HG02623 (cell line): ENCODE measurements at regions not wholly inside any gene's neighbourhood (a gene's known extent, or its start where the extent isn't known, plus 50 kb on each side); places are given as distances from the start of the nearest gene placed in this dataset.
"Not testable (repeated sequence)": the region's sequence is repeated elsewhere in the genome, so short reads cannot be mapped to it uniquely, and the experiment has no call there.

Experiments
- ATAC-seq: cut with Tn5 transposase; IDR thresholded peaks from one replicate; pipeline ENCODE4 v1.9.1; 2021; ENCODE audit warnings: moderate library complexity; ENCODE audit not compliant: unreplicated experiment

DNA sequence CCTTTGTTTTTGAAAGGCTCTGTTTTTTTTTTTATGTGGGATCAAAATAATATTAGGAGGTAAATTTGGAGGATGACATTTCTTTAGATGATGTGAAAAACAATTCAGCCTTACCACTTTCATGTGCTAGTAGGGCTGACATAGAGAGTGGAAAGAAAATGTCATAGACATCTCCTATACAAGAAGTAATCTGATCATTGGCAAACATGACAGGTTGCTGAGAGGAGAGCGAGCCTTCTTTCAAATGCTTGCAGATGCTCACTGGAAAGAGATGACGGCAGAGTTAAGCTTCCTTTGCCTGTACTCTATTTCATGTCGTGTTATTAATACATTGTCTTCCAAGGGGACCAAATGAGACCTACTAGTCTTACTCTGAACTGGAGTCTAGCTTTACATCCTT, 160.1 kb upstream of the DAP start:
- no peak for ATAC-seq

DNA sequence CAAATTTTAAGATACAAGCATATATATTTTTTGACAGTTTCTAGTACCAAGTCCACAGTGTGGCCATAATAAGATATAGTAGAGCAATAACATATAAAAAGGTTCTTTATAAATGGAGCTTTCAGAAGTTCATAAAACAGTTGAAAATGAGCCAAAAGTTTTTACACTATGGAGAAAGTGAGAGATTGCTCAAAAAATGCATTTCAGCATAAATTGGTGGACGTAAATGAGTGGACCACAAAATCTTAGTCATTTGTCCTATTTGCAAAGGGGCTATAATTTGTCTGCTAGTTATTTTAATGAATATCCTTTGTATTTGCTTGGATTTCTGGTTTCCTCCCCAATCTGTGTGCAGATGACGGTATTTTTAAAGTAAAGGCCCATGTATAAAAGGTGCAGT, 159.4 kb upstream of the DAP start:
- ATAC-seq, result no peak

DNA sequence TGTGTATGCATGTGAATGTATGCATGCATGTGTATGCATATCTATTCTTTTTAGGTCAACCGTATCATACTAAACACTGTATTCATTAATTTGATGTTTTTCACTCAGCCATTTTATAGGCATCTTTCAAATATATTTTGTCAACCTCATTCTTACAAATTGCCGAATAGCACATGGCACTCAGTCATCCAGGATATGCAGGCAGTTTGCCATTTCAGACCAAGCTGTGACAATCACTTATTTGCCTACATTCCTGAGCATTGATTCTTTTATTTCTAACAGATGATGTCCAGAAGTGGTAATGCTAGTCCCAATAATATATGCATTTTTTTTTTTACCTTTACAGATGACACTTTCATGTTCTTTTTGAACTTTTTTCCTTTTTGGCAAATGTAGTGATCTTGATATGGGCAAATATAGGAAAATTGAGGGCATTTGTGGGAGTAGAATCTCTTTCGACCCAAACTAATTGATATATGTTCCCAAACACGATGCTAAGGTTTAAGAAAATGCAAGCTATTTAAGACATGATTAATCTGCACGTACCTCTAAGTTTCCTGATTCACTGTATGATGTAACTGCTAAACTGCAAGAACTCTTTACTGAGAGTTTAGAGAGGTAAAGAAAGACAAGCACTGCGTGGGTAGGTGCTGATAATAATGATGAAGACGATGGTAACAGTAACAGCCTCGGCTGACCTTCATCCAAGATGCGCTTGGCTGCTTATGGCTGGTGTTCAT, 153.9 kb upstream of the DAP start:
- no peak for ATAC-seq

DNA sequence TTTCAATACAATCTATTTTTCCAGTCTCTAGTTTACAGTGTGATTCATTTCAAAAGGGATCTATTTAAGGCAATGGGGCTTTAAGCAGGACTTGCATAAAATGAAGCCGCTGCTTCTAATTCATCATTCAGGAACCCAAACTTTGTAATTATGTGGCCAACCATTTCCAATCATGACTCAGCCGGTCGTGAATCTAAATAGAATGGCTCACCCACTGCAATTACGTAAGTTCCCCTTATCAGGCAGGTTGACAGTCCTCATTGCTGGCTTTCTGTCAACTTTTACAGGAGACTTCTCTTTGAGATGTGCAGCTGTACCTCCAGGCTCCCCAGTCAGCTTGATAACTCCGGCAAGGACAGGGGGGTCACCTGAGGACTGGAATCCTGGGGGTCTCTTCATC, 152.8 kb upstream of the DAP start:
- no peak for ATAC-seq

DNA sequence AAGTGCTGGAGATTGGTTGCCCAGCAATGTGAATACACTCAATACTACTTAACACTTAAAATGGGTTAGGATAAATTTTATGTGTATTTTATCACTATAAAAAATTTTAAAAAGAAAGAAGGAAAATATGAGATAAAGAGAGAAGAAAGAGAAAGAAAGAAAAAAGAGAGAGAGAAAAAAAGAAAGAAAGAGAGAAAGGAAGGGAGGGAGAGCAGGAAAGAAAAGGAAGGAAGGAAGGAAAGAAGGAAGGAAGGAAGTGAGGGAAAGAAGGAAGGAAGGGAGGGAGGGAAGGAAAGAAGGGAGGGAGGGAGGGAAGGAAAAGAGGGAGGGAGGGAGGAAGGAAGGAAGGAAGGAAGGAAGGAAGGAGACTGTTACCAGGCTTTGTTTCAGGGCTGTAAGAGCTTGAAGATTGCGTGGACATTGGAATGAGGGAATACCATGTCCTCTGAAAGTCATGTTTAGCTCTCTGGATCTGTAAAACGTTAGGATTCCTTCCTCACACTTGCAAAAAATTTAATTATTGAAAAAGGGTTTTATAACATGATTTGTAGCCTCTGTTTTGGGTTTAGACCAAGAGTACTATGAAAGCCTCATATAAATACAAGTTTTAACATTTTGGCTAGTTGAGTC, 152.3 kb upstream of the DAP start:
- ATAC-seq, result no peak

GRCh38 chr5:10912435-10912834, 151.4 kb upstream of the DAP start:
- no peak for ATAC-seq

- no peak for ATAC-seq
Observed at GRCh38 chr5:10910261-10910660, 149.2 kb upstream of the DAP start.

GRCh38 chr5:10904862-10905432, 143.9 kb upstream of the DAP start:
- no peak for ATAC-seq

- ATAC-seq, result no peak
Observed at GRCh38 chr5:10903786-10904560, 142.9 kb upstream of the DAP start.

DNA sequence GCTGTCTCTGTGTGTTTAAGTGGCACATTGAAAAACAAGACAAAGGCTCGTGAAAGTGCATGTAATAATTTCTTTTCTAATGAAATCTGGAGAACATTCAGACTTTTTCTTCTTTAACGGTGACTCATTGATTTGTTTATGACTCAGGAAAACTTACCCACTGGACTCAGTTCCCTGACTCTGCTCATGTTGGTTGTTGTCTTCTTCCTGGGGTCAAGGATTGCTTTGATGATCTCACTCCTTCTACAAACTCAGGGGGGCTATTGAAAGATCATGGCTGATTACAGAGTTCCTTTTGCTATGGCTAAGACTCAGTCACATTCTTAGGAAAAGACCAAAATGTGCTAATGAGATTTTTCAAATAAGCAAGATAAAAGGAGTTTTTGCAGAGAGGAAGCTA, 141.1 kb upstream of the DAP start:
- no peak for ATAC-seq

- no peak for ATAC-seq
Observed at GRCh38 chr5:10898514-10898913, 137.5 kb upstream of the DAP start.

- ATAC-seq, result no peak
Observed at GRCh38 chr5:10896016-10896415, 135.0 kb upstream of the DAP start.

GRCh38 chr5:10894445-10895054, 133.5 kb upstream of the DAP start:
- ATAC-seq, result no peak

DNA sequence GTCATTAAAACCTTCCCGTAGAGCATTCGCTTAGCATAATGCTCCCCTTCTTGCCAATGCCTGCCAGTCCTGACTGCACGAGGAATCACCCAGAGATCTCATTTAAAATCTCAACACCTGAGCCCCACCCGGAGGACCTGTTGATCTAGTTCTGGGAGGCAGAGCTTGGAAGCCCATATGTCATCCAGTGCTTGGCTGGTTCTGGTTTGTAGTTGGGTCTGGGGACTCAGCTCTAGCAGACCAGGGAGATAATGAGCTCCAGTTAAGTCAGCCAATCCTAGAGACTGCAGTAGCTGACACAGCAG, 131.8 kb upstream of the DAP start:
- no peak for ATAC-seq

DNA sequence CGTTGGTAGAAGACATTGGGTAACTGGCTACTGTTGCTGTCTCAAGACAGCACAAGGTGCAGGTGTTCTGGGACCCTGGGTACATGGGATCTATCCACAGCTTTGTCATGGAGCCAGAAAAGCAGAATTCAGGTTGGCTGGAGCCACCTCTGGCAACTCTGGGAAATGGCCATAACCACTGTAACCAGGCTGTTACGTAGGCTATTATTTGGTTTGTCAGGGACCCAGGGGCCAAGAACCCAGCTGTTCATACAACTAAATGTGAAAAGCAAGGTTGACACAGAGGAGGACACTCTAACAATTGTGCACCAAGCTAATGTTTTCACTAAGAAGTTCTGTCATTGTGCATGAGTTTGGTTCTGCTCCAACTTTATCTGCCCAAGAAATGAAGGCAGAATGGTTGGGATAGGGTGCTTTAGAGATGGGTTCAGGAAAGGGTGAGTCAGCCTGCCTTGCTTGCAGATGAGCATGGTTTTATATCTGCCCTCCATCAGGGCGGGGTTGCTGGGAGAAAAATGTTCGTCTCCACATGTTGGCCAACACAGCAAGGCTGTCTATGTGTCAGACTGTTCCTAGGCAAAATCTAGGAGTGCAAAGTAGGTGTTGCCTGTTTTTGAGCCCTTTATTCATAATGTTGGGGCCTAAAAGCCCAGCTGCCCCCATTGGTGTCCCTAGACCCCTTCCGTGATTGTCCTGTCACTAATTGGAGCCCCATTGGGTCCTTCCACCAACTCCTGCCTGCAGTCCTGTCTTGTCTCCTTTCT, 131.3 kb upstream of the DAP start:
- no peak for ATAC-seq

- no peak for ATAC-seq
Observed at GRCh38 chr5:10891193-10891592, 130.2 kb upstream of the DAP start.

GRCh38 chr5:10886497-10886896, 125.5 kb upstream of the DAP start:
- ATAC-seq, result no peak

GRCh38 chr5:10885026-10885425, 124.0 kb upstream of the DAP start:
- ATAC-seq, result no peak

DNA sequence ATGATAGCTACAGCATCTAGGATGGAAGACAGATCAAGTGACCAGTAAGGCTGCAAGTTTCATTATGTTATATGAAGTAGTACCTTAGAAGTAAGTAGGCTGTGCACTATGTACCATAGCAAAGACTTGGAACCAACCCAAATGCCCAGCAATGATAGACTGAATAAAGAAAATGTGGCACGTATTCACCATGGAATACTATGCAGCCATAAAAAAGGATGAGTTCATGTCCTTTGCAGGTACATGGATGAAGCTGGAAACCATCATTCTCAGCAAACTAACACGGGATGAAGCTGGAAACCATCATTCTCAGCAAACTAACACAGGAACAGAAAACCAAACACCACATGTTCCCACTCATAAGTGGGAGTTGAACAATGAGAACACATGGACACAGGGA, 122.9 kb upstream of the DAP start:
- ATAC-seq, result not testable (repeated sequence)

DNA sequence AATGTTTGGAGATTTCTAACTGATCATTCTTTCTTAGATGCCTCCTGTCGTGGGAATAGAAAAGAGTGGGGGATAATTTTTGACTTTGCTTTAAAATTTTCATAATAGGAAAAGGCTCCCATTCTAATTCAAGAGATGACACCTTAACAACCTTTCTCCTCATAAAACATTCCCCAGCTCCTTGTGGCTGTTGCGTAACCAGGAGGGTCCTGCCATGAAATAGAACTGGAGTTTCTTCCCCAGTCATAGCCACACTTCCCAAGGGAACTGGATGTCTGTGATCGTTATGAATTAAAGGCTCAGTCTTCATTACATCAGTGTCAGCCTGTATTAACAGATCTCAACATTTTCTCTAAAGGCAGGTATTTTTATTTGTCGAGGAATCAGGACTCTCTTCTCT, 119.9 kb upstream of the DAP start:
- ATAC-seq, result no peak

DNA sequence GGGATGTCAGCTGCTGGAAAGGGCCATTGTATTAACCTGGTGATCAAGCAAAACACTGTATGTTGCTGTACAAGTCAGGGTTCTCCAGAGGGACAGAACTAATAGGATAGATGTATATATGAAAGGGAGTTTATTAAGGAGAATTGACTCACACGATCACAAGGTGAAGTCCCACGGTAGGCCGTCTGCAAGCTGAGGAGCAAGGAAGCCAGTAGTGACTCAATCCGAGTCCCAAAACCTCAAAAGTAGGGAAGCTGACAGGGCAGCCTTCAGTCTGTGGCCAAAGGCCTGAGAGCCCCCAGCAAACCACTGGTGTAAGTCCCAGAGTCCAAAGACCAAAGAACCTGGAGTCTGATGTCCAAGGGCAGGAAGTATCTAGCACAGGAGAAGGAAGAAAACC, 116.0 kb upstream of the DAP start:
- ATAC-seq, result not testable (repeated sequence)
